Peyer's patch (tissue), 4 donors: ENCODE measurements at regions not wholly inside any gene's neighbourhood (a gene's known extent, or its start where the extent isn't known, plus 50 kb on each side); places are given as distances from the start of the nearest gene placed in this dataset.

Source experiments
- DNase-seq, 3 donors: peaks; one replicate each; pipeline ENCODE4 v3.0.0-alpha.2; 2017 to 2019
- H3K27ac ChIP-seq, 4 donors: fragments of 200-600 bp; sonication (generic); one replicate each; pipeline ENCODE4 v1.5.1; 2016 to 2019
- H3K27me3 ChIP-seq, 2 donors: fragments of 200-600 bp; sonication (generic); one replicate each; pipeline ENCODE4 v1.5.1; 2019
- H3K36me3 ChIP-seq, 3 donors: fragments of 200-600 bp; sonication (generic); one replicate each; pipeline ENCODE4 v1.5.1; 2016 to 2019
- H3K4me1 ChIP-seq, 4 donors: fragments of 200-600 bp; sonication (generic); one replicate each; pipeline ENCODE4 v1.5.1; 2016 to 2019
- H3K4me3 ChIP-seq, 4 donors: fragments of 200-600 bp; sonication (generic); 1 replicate in 3 of 4; 2 replicates in 1 of 4; pipeline ENCODE4 v1.5.1; 2016 to 2019; ENCODE audit warnings: mild to moderate bottlenecking in 1 of 4
- H3K9me3 ChIP-seq, 4 donors: fragments of 200-600 bp; sonication (generic); one replicate each; pipeline ENCODE4 v1.5.1; 2016 to 2019; ENCODE audit warnings: mild to moderate bottlenecking in 1 of 4
- POLR2A ChIP-seq, 2 donors: fragments of 450-650 bp; IDR thresholded peaks; one replicate each; pipeline ENCODE4 v1.5.1; 2017; ENCODE audit warnings: antibody characterized with exemption in 2 of 2, mild to moderate bottlenecking in 2 of 2, moderate library complexity in 2 of 2
- TF ChIP-seq, protein P1 (sequence below), 6 experiments: fragments of 450-650 bp in 4 of 6; fragments of 200-600 bp in 2 of 6; sonication (generic) in 1 of 6; IDR thresholded peaks; one replicate each; pipeline ENCODE4 v1.5.1; 2017 to 2019; ENCODE audit warnings: antibody characterized with exemption in 6 of 6, mild to moderate bottlenecking in 3 of 6, moderate library complexity in 1 of 6

DNA sequence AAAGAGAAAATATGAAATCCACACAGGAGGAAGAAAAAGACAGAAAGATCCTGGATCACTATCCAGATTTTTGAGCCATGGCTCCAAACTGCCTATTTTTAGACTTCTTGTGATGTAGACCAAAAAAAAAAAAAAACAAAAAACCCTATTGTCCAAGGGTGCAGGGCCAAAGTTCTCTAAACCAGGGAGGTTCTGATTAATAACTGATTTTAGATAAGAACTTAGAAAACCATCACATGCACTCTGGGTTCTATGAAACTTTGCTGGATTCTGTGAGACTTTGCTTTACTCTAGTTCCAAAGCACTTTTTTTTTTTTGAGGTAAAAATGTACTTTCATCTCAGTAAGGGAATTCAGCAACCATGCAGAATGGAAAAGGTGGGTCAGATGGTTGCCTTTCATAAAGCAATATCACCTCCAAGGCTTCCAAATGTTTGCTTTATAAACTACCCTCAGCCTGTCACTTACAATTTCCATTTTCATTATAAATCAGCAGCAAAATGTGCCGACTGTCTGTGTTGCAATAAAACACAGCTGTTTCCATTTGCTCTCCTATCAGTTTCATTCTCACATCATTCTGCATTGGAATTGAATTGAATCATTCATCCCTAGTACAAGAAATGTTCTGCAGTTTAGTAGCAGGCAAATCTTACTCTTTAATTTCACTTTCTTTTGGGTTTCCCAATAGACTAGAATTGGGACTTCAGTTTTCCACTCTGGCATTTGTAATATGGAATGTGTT lies 1584.3 kb upstream of the RAG2 start:
- Histone ChIP-seq H3K36me3 (no peaks in the 10 kb centered on the region), H3K9me3 (no peaks in the 10 kb centered on the region), H3K4me1 (no peaks in the 10 kb centered on the region), H3K4me3 (no peak overlapping the region), H3K27me3 (no peaks in the 10 kb centered on the region), H3K27ac (no peak overlapping the region)
- no peak for TF ChIP-seq POLR2A (IDR thresholded peaks at IDR 0.05)
- TF ChIP-seq, protein P1, sequence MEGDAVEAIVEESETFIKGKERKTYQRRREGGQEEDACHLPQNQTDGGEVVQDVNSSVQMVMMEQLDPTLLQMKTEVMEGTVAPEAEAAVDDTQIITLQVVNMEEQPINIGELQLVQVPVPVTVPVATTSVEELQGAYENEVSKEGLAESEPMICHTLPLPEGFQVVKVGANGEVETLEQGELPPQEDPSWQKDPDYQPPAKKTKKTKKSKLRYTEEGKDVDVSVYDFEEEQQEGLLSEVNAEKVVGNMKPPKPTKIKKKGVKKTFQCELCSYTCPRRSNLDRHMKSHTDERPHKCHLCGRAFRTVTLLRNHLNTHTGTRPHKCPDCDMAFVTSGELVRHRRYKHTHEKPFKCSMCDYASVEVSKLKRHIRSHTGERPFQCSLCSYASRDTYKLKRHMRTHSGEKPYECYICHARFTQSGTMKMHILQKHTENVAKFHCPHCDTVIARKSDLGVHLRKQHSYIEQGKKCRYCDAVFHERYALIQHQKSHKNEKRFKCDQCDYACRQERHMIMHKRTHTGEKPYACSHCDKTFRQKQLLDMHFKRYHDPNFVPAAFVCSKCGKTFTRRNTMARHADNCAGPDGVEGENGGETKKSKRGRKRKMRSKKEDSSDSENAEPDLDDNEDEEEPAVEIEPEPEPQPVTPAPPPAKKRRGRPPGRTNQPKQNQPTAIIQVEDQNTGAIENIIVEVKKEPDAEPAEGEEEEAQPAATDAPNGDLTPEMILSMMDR (IDR thresholded peaks at IDR 0.05): no peak
- DNase-seq: no peak

DNA sequence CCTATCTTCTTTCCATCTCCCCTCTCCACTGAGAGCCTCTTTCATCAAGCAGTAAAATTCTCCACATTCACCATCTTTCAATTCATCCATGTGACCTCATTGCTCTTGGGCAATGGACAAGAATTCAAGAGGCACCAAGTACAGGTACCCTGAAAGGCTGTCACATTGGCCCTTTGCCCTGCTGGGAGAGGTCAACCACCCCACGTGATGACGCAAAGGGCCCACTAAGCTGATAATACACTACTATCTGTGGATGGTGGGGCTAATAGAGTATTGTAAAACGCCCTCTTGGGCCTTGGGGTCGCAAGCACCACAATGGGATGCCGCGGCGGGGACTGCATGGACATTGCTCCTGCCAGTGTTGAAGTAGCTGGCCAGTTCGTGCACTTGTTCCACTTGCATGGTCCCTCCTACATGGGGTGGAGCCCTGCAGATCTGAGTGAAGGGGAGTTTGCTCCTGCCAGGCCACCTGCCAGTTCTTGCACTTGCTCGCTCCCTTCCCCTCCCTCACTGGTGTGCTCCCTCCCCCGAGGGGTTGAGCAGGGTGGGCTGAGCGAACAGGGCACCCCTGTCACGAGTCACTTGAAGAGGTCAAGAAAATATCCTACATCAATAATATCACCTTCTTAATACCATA lies 1578.8 kb upstream of the RAG2 start:
- H3K27me3 ChIP-seq: no peaks in the 10 kb centered on the region
- TF ChIP-seq, protein P1 (IDR thresholded peaks at IDR 0.05): no peak
- no peak for TF ChIP-seq POLR2A (IDR thresholded peaks at IDR 0.05)
- no peaks in the 10 kb centered on the region for H3K9me3 ChIP-seq
- no peaks in the 10 kb centered on the region for H3K36me3 ChIP-seq
- H3K27ac ChIP-seq: no peak overlapping the region
- no peak overlapping the region for H3K4me3 ChIP-seq
- H3K4me1 ChIP-seq: no peaks in the 10 kb centered on the region
- no peak for DNase-seq

DNA sequence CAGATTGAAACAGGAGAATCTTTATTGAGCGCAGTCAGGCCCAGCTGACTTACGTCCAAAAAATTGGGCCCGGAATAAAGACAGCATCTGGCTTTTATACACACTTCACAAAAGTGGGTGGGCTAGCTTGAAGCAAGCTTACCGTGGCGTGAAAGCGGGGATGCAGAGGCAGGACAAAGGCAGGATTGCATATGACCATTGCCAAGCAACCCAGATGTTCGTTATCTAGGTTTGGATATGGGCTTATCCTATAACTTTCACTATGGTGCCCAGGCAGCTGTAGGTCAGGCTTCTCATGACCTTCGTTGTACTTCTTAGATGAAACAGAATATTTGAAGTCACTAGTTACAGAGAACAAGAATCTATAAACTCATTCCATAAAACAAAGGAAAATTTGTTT lies 1575.6 kb upstream of the RAG2 start:
- H3K27me3 ChIP-seq: no peaks in the 10 kb centered on the region
- no peak overlapping the region for H3K27ac ChIP-seq
- no peak overlapping the region for H3K4me3 ChIP-seq
- TF ChIP-seq, protein P1 (IDR thresholded peaks at IDR 0.05): no peak
- no peak for TF ChIP-seq POLR2A (IDR thresholded peaks at IDR 0.05)
- no peaks in the 10 kb centered on the region for H3K4me1 ChIP-seq
- H3K36me3 ChIP-seq: no peaks in the 10 kb centered on the region
- no peaks in the 10 kb centered on the region for H3K9me3 ChIP-seq
- no peak for DNase-seq

DNA sequence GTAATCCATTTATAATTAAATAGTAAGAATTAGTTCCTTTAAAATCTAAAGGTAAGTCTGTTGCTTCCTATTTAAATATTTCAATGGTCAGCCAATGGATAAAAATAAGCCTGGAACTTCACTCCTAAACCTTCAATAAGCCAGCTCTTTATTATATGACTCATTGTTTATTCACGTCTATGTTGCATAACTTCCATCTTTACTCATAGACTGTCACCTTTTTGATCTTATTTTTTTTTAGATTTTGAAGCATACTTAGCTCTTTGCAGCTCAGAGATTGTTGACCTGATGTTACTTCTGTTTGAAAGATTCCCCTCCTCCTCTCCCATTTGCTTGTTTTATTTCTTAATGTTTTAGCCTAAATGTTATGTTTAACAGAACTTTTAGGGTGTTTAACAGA lies 1571.2 kb upstream of the RAG2 start:
- no peaks in the 10 kb centered on the region for H3K4me1 ChIP-seq
- no peak for TF ChIP-seq POLR2A (IDR thresholded peaks at IDR 0.05)
- TF ChIP-seq, protein P1 (IDR thresholded peaks at IDR 0.05): no peak
- H3K4me3 ChIP-seq: no peak overlapping the region
- H3K27me3 ChIP-seq: no peaks in the 10 kb centered on the region
- no peak overlapping the region for H3K27ac ChIP-seq
- no peak for DNase-seq
- no peaks in the 10 kb centered on the region for H3K9me3 ChIP-seq
- H3K36me3 ChIP-seq: no peaks in the 10 kb centered on the region

DNA sequence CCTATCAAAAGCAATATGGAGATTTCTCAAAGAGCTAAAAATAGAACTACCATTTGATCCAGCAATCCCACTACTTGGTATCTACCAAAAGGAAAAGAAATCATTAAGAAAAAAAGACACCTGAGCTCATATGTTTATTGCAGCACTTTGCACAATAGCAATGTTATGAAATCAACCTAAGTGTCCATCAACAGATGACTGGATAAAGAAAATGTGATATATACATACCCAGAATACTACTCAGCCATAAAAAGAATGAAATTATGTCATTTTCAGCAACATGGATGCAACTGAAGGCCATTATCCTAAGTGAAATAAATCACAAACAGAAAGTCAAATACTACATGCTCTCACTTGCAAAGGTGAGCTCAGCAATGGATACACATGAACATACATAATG lies 1565.5 kb upstream of the RAG2 start:
- Histone ChIP-seq H3K4me1 (no peaks in the 10 kb centered on the region), H3K36me3 (no peaks in the 10 kb centered on the region), H3K4me3 (no peak overlapping the region), H3K27me3 (no peaks in the 10 kb centered on the region), H3K9me3 (no peaks in the 10 kb centered on the region), H3K27ac (no peak overlapping the region)
- TF ChIP-seq, protein P1 (IDR thresholded peaks at IDR 0.05): no peak
- no peak for DNase-seq
